Keratinocyte (primary cell): ENCODE measurements at regions not wholly inside any gene's neighbourhood (a gene's known extent, or its start where the extent isn't known, plus 50 kb on each side); places are given as distances from the start of the nearest gene placed in this dataset.

Source experiments
- DNase-seq: peaks from one replicate; pipeline ENCODE4 v3.0.0-alpha.2; 2011; ENCODE audit warnings: low read depth, missing footprints, low spot score
- FAIRE-seq: peaks from 2 replicates; lab custom pipeline; 2011; peaks lifted over from hg19 to GRCh38; lab: Jason Lieb, UNC
- H2AFZ ChIP-seq: 2 replicates; pipeline ENCODE4 v1.6.0; 2012; ENCODE audit warnings: low read length, control low read depth, inconsistent platforms; ENCODE audit not compliant: control insufficient read depth
- H3K27ac ChIP-seq: 2 replicates; pipeline ENCODE4 v1.5.1; 2011; ENCODE audit warnings: low read length; ENCODE audit not compliant: control insufficient read depth, insufficient read depth
- H3K27me3 ChIP-seq: 3 replicates; pipeline ENCODE4 v1.6.0; 2011; ENCODE audit warnings: low read length; ENCODE audit not compliant: control insufficient read depth, insufficient read depth; ENCODE audit errors: extremely low read depth
- H3K36me3 ChIP-seq, 2 experiments: 2 replicates in 1 of 2; 3 replicates in 1 of 2; pipeline ENCODE4 v1.5.1; 2011; ENCODE audit warnings: low read length in 2 of 2, mild to moderate bottlenecking in 1 of 2; ENCODE audit not compliant: control insufficient read depth in 2 of 2, insufficient read depth in 2 of 2; ENCODE audit errors: extremely low read depth in 1 of 2
- H3K4me1 ChIP-seq: 3 replicates; pipeline ENCODE4 v1.5.1; 2011; ENCODE audit warnings: low read length; ENCODE audit not compliant: control insufficient read depth, insufficient read depth; ENCODE audit errors: extremely low read depth
- H3K4me2 ChIP-seq: 3 replicates; pipeline ENCODE4 v1.6.0; 2011; ENCODE audit warnings: low read depth, low read length; ENCODE audit not compliant: control insufficient read depth, insufficient read depth; ENCODE audit errors: extremely low read depth
- H3K4me3 ChIP-seq, 3 experiments: fragments of 200-600 bp in 1 of 3; sonication (generic) in 1 of 3; 2 replicates in 2 of 3; 3 replicates in 1 of 3; pipeline ENCODE4 v1.5.1; 2011 to 2016; ENCODE audit warnings: low read length in 3 of 3, mild to moderate bottlenecking in 3 of 3, control low read depth in 2 of 3, inconsistent platforms in 1 of 3, low read depth in 1 of 3, mixed read lengths in 1 of 3, mixed run types in 1 of 3, moderate library complexity in 1 of 3; ENCODE audit not compliant: control insufficient read depth in 2 of 3, insufficient read depth in 2 of 3; ENCODE audit errors: extremely low read depth in 1 of 3
- H3K79me2 ChIP-seq: 2 replicates; pipeline ENCODE4 v1.6.0; 2012; ENCODE audit warnings: low read length; ENCODE audit not compliant: control insufficient read depth, insufficient read depth
- H3K9ac ChIP-seq: 3 replicates; pipeline ENCODE4 v1.6.0; 2011; ENCODE audit warnings: low read length; ENCODE audit not compliant: control insufficient read depth, insufficient read depth; ENCODE audit errors: extremely low read depth
- H3K9me1 ChIP-seq: 3 replicates; pipeline ENCODE4 v1.6.0; 2011; ENCODE audit warnings: low read length; ENCODE audit not compliant: control insufficient read depth, insufficient read depth; ENCODE audit errors: extremely low read depth
- H3K9me3 ChIP-seq: 2 replicates; pipeline ENCODE4 v1.5.1; 2012; ENCODE audit warnings: low read depth, low read length; ENCODE audit not compliant: control insufficient read depth
- H4K20me1 ChIP-seq: 3 replicates; pipeline ENCODE4 v1.6.0; 2011; ENCODE audit warnings: low read length; ENCODE audit not compliant: control insufficient read depth, insufficient read depth; ENCODE audit errors: extremely low read depth
- CTCF ChIP-seq, 3 experiments: IDR thresholded peaks in 1 of 3; conservative IDR thresholded peaks in 1 of 3; optimal IDR thresholded peaks in 1 of 3; 2 replicates in 2 of 3; 3 replicates in 1 of 3; pipeline versions ENCODE3 to v1.5.1; 2011; ENCODE audit warnings: low read length in 3 of 3, mild to moderate bottlenecking in 3 of 3, moderate library complexity in 2 of 3, control low read depth in 1 of 3, inconsistent platforms in 1 of 3; ENCODE audit not compliant: insufficient read depth in 2 of 3; ENCODE audit errors: extremely low read depth in 1 of 3
- EZH2 ChIP-seq: IDR thresholded peaks from one replicate; pipeline ENCODE4 v1.6.1; 2012; ENCODE audit warnings: inconsistent platforms, mild to moderate bottlenecking, low read length, moderate library complexity
- dilution Hi-C: fragments of 300-500 bp; cut with MboI; formaldehyde crosslinking; loops from one replicate; pipeline ENCODE4 v1.7.0; 2020; ENCODE audit warnings: low sequenced_read_pairs; ENCODE audit not compliant: extremely low pct_ligation_motif_present

GRCh38 chr14:99058542-99058941 is 213.5 kb downstream of the BCL11B start:
- Histone ChIP-seq H3K36me3 (no peaks in the 10 kb centered on the region), H4K20me1 (no peaks in the 10 kb centered on the region), H3K4me1 (no peaks in the 10 kb centered on the region), H3K9me3 (no peaks in the 10 kb centered on the region), H3K79me2 (no peaks in the 10 kb centered on the region), H3K27me3 (no peaks in the 10 kb centered on the region), H3K4me2 (no peak overlapping the region), H2AFZ (no peak overlapping the region), H3K4me3 (no peak overlapping the region), H3K9me1 (no peaks in the 10 kb centered on the region), H3K27ac (no peak overlapping the region), H3K9ac (no peak overlapping the region)
- no peak for TF ChIP-seq CTCF (optimal IDR thresholded peaks at IDR 0.05 in 1 of 3, IDR thresholded peaks at IDR 0.05 in 1 of 3, conservative IDR thresholded peaks at IDR 0.05 in 1 of 3; ENCODE audit: extremely low read depth in 1 of 3, insufficient read depth in 2 of 3, low read length in 3 of 3)
- TF ChIP-seq EZH2: no peak
- DNase-seq: no peak
- dilution Hi-C loops: no loop called here
- no peak for FAIRE-seq

GRCh38 chr14:99062216-99062615 is 209.8 kb downstream of the BCL11B start:
- Histone ChIP-seq H3K4me1 (peaks cover 30% of the 10 kb centered on the region), H3K9me3 (no peaks in the 10 kb centered on the region), H3K79me2 (no peaks in the 10 kb centered on the region), H3K27me3 (no peaks in the 10 kb centered on the region), H3K9ac (no peak overlapping the region), H3K9me1 (no peaks in the 10 kb centered on the region), H2AFZ (no peak overlapping the region), H3K36me3 (no peaks in the 10 kb centered on the region), H4K20me1 (no peaks in the 10 kb centered on the region), H3K27ac (no peak overlapping the region), H3K4me2 (no peak overlapping the region), H3K4me3 (no peak overlapping the region)
- DNase-seq: no peak
- FAIRE-seq: no peak
- TF ChIP-seq CTCF (optimal IDR thresholded peaks at IDR 0.05 in 1 of 3, IDR thresholded peaks at IDR 0.05 in 1 of 3, conservative IDR thresholded peaks at IDR 0.05 in 1 of 3; ENCODE audit: extremely low read depth in 1 of 3, insufficient read depth in 2 of 3, low read length in 3 of 3): no peak
- TF ChIP-seq EZH2: no peak
- dilution Hi-C loops: no loop called here
